Stromal cell of bone marrow (primary cell): ENCODE measurements at regions not wholly inside any gene's neighbourhood (a gene's known extent, or its start where the extent isn't known, plus 50 kb on each side); places are given as distances from the start of the nearest gene placed in this dataset.

Source experiments
- DNase-seq: peaks from one replicate; pipeline ENCODE4 v3.0.0-alpha.2; 2012; ENCODE audit warnings: low read depth

DNA sequence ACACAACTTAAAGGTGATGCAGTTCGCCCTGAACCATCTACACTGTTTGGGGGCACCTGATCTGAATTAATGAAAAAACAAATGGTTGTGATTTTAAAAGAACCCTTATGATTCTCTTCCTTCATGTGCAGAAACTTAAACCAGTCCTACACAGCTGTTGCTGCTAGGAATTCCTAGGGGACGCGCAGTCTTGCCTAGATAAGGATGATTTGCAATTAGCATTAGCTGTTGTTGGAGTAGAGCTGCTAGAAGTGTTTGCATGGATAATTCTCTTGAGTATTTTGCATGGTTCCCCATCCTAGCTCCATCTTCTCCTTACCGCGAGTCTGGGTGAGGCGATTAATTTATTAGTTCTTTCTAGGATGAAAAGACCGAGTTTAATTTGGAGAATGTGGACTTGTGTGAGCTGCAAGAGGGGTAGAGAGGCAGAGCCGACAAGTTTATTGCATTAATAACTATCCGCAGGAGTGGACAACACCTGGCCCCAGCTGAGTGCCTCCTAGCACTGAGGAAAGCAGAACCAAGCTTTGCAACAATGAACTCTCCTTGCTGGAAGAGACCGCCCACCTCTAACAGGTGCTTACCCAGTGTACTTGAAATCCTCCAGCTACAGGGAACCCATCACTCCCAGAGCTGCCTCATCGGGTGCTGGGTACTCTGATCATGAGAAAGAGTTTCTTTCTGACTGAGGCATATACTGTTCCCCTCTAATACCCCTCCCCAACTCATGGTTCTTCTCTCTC, 75.0 kb upstream of the WNT7A start:
- no peak for DNase-seq

DNA sequence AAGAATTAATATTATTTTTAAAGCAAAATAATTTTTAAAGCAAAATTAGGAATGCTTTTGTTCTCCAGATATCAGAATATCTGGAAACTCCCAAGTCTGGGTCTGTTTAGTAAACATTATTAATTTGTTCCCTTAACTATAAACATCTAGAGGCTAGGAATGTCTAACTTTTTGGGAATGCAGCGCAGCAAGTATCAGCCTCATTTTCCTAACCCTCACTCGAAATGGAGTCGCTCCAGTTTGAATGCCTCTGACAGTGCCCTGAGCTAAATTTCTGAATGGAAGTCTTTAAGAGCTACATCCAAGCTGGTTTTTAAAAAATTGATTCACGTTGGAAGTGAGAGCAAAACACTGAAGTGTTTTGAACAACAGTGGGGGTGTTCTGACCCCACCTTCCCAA, 74.4 kb upstream of the WNT7A start:
- no peak for DNase-seq

DNA sequence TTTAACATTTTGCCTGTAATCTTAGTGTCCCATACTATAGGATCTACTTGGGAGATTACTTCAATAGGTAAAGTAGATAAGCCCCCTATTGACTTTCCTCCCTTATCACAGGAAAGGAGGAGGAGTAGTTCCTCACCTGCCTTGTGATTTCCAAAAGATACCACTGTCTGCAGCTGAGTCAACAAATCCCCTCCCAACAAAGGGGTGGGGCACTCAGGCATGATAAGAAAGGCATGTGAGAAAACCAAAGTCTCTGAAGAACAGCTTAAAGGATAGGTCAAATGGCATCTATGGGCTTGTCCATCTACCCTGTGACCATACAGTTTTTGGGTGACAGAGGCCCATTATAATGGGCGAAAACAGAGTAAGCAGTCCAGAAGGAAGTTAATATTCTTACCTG, 71.3 kb upstream of the WNT7A start:
- no peak for DNase-seq

DNA sequence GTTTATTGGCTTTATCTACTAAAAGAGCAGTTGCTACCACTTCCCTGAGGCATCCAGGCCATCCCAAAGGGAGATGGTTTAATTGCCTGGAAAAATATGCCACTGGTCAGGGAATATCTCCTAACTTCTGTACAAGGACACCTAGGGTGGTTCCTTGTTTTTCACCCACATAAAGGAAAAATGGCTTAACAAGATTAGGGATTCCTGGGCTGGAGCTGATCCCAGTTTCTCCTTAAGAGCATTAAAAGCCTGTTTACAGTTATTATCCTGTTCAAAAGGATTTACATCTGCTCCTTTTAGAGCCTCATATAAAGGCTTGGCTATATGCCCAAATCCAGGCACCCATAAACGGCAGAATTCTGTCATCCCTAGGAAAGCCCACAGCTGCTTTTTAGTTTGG, 70.2 kb upstream of the WNT7A start:
- no peak for DNase-seq

DNA sequence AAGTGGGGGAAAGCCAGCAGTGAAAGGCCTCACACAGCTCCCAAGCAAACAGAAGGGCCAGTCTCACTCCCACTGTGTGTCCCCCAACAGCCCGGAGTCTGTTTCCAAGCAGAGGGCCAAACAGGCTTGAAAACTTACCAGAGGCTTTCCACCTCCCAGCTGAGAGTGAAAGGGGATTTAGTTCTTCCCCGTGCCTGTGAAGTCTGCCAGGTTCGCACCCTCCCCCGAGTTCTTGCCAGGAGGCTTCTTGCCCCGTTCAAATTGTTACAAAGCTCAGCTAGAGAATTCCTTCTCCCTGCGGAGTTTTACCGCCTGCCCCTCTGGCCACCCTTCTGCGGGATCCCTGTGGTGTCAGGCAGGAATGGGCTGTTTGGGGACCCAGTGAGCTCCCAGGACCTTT, 68.0 kb upstream of the WNT7A start:
- DNase-seq, result no peak

GRCh38 chr3:13939206-13939605, 59.3 kb upstream of the WNT7A start:
- DNase-seq, result no peak

DNA sequence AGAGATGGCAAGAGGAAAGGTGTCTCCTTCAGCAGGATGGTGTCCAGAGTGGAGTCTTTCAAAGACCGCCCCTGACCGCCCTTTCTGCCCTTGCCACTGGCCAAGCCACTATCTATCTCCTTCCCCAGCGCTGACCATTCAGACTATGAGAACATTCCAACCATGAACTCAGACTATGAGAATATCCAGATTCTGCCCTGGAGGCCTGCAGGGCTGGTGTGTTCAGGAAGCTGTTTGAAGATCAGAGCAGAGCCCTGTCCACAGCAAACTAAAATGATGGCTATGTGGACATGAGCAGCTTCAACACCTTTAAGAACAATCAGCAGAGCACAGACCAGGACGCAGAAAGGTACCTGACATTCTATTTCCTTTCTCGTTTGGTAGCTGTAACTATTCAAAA, 57.3 kb upstream of the WNT7A start:
- no peak for DNase-seq

GRCh38 chr3:13935494-13936094, 55.7 kb upstream of the WNT7A start:
- no peak for DNase-seq

GRCh38 chr3:13934813-13935212, 54.9 kb upstream of the WNT7A start:
- DNase-seq, result no peak

DNA sequence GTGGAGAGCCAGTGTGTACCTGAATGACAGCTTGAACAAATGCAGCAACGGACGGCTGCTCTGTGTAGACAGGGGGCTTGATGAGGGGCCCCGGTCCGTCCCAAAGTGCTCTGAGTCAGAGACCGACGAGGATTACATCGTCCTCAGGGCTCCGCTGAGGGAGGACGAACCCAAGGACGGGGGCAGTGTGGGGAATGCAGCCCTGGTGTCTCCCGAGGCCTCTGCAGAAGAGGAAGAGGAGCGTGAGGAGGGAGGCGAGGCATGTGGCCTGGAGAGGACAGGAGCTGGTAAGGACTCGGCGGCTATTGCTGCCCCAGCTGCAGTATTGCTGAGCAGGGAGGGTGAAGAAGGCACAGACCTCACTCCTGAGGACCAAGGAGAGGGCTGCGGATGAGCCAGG, 54.4 kb upstream of the WNT7A start:
- no peak for DNase-seq

- no peak for DNase-seq
Measured at GRCh38 chr3:13932578-13933295, 52.9 kb upstream of the WNT7A start.

GRCh38 chr3:13931172-13931571, 51.3 kb upstream of the WNT7A start:
- no peak for DNase-seq
